A673 (cell line): ENCODE measurements at regions not wholly inside any gene's neighbourhood (a gene's known extent, or its start where the extent isn't known, plus 50 kb on each side); places are given as distances from the start of the nearest gene placed in this dataset.

Source experiments
- BruUV-seq: library from RNA; stranded (reverse); fragments of 400-500 nt; replicated peaks from 2 replicates; lab custom pipeline; 2021; lab: Mats Ljungman, UMichigan
- CTCF ChIA-PET: fragments of 300-600 bp; sonication (Branson Sonifier 250); formaldehyde crosslinking; loops from one replicate; lab custom pipeline; 2022; ENCODE audit warnings: antibody characterized with exemption; lab: Charles Lee
- POLR2A ChIA-PET: fragments of 300-600 bp; sonication (Branson Sonifier 250); formaldehyde crosslinking; loops from one replicate; lab custom pipeline; 2022; ENCODE audit warnings: antibody characterized with exemption; ENCODE audit not compliant: low non-redundant PET; lab: Charles Lee
- DNase-seq: peaks from one replicate; pipeline ENCODE4 v3.0.0-alpha.2; 2015; ENCODE audit warnings: low spot score
- H3K27ac ChIP-seq: fragments of 200-600 bp; sonication (generic); 2 replicates; pipeline ENCODE4 v1.5.1; 2016; ENCODE audit warnings: mixed run types, low read depth, mild to moderate bottlenecking, mixed read lengths, antibody characterized with exemption, low read length; ENCODE audit not compliant: poor library complexity, severe bottlenecking
- H3K27me3 ChIP-seq: fragments of 200-600 bp; sonication (generic); replicated peaks from 2 replicates; pipeline ENCODE4 v1.6.1; 2017; ENCODE audit warnings: mixed run types, low read depth, mild to moderate bottlenecking, mixed read lengths, antibody characterized with exemption, low read length; ENCODE audit not compliant: insufficient read depth, poor library complexity
- H3K36me3 ChIP-seq: fragments of 200-600 bp; sonication (generic); 2 replicates; pipeline ENCODE4 v1.6.1; 2016; ENCODE audit warnings: mixed run types, mild to moderate bottlenecking, mixed read lengths, antibody characterized with exemption, low read length; ENCODE audit not compliant: insufficient read depth, poor library complexity, severe bottlenecking
- H3K4me1 ChIP-seq: fragments of 200-600 bp; sonication (generic); 2 replicates; pipeline ENCODE4 v1.6.1; 2017; ENCODE audit warnings: mixed run types, mild to moderate bottlenecking, mixed read lengths, antibody characterized with exemption, low read length; ENCODE audit not compliant: insufficient read depth, poor library complexity, severe bottlenecking
- H3K4me3 ChIP-seq: fragments of 200-600 bp; sonication (generic); 2 replicates; pipeline ENCODE4 v1.5.1; 2016; ENCODE audit warnings: low read depth, mixed run types, mild to moderate bottlenecking, mixed read lengths, low read length; ENCODE audit not compliant: poor library complexity, severe bottlenecking
- H3K9me3 ChIP-seq: fragments of 200-600 bp; sonication (generic); 2 replicates; pipeline ENCODE4 v1.6.1; 2016; ENCODE audit warnings: mixed run types, low read depth, mild to moderate bottlenecking, mixed read lengths, antibody characterized with exemption, low read length; ENCODE audit not compliant: poor library complexity, severe bottlenecking
- CTCF ChIP-seq: fragments of 300-800, 200-600 bp; sonication (generic); conservative IDR thresholded peaks from 2 replicates; pipeline ENCODE4 v1.5.1; 2017; ENCODE audit warnings: low read depth, mild to moderate bottlenecking, antibody characterized with exemption, low read length, moderate library complexity, mixed read lengths
- EZH2 ChIP-seq: fragments of 200-600 bp; sonication (generic); IDR thresholded peaks from 2 replicates; pipeline ENCODE4 v1.6.1; 2017; ENCODE audit warnings: borderline replicate concordance, low read depth, mild to moderate bottlenecking, mixed read lengths, antibody characterized with exemption, low read length; ENCODE audit not compliant: poor library complexity, severe bottlenecking
- intact Hi-C: fragments of 100-400 bp; cut with micrococcal nuclease; formaldehyde crosslinking; loops from one replicate; pipeline ENCODE4 v1.10.0; 2022; ENCODE audit not compliant: unreplicated experiment

DNA sequence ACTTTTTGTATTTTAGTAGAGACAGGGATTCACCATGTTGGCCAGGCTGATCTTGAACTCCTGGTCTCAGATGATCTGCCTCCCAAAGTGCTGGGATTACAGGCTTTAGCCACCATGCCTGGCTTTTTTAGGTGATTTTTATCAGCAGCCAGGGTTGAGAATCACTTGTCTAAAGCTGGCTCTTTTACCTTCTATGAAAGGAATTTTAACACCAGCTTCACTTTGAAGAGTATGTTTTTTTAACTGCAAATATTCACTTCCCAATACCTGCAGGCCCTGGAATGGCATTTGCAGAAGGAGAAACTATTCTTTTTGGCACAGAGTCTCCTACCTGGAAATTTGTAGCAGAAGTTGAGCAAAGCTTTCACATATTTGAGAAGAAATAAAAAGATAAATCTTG lies 63.6 kb upstream of the NAA20 start:
- ChIA-PET POLR2A (no interaction called here), CTCF (no interaction called here)
- no peaks in the 10 kb centered on the region for H3K4me1 ChIP-seq
- no peak overlapping the region for H3K4me3 ChIP-seq
- H3K9me3 ChIP-seq, result no peaks in the 10 kb centered on the region
- no TSS peak for BruUV-seq
- H3K27ac ChIP-seq, result no peak overlapping the region
- no peak for DNase-seq
- intact Hi-C loops, result no loop called here
- H3K36me3 ChIP-seq, result no peaks in the 10 kb centered on the region
- TF ChIP-seq EZH2, result no peak
- no peak for TF ChIP-seq CTCF
- H3K27me3 ChIP-seq, result no peaks in the 10 kb centered on the region

GRCh38 chr20:19956976-19957375 lies 60.2 kb upstream of the NAA20 start:
- Histone ChIP-seq H3K27ac (no peak overlapping the region), H3K4me1 (no peaks in the 10 kb centered on the region), H3K4me3 (no peak overlapping the region), H3K36me3 (no peaks in the 10 kb centered on the region), H3K9me3 (no peaks in the 10 kb centered on the region), H3K27me3 (no peaks in the 10 kb centered on the region)
- ChIA-PET POLR2A (no interaction called here), CTCF (no interaction called here)
- intact Hi-C loops, result no loop called here
- no peak for TF ChIP-seq CTCF
- no peak for TF ChIP-seq EZH2
- DNase-seq, result no peak
- BruUV-seq, result no TSS peak

DNA sequence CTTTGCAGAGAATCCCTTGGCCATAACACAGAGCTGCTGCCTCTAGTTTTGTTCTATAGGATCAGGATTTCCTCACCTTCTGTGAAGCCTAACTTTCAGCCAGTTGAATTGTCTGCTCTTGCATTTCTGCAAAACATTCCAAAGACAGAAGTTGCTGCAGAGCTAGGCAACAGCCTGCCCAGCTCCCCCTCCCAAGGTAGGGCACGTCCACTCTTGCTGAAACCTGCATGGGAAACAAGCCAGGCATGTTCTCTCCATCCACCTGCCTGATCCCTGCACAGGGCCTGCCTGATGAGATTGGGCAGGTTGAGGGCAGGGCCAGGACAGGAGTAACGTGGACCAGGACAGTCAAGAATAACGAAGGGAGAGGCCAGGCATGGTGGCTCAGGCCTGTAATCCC lies 58.9 kb upstream of the NAA20 start:
- TF ChIP-seq CTCF (no peak), EZH2 (no peak)
- no TSS peak for BruUV-seq
- Histone ChIP-seq H3K36me3 (no peaks in the 10 kb centered on the region), H3K27me3 (no peaks in the 10 kb centered on the region), H3K4me1 (no peaks in the 10 kb centered on the region), H3K9me3 (no peaks in the 10 kb centered on the region), H3K4me3 (no peak overlapping the region), H3K27ac (no peak overlapping the region)
- intact Hi-C loops, result no loop called here
- DNase-seq, result no peak
- ChIA-PET POLR2A (no interaction called here), CTCF (no interaction called here)
